A673 (cell line): ENCODE measurements at regions not wholly inside any gene's neighbourhood (a gene's known extent, or its start where the extent isn't known, plus 50 kb on each side); places are given as distances from the start of the nearest gene placed in this dataset.

Experiments
- BruUV-seq: library from RNA; stranded (reverse); fragments of 400-500 nt; replicated peaks from 2 replicates; lab custom pipeline; 2021; lab: Mats Ljungman, UMichigan
- CTCF ChIA-PET: fragments of 300-600 bp; sonication (Branson Sonifier 250); formaldehyde crosslinking; loops from one replicate; lab custom pipeline; 2022; ENCODE audit warnings: antibody characterized with exemption; lab: Charles Lee
- POLR2A ChIA-PET: fragments of 300-600 bp; sonication (Branson Sonifier 250); formaldehyde crosslinking; loops from one replicate; lab custom pipeline; 2022; ENCODE audit warnings: antibody characterized with exemption; ENCODE audit not compliant: low non-redundant PET; lab: Charles Lee
- DNase-seq: peaks from one replicate; pipeline ENCODE4 v3.0.0-alpha.2; 2015; ENCODE audit warnings: low spot score
- H3K27ac ChIP-seq: fragments of 200-600 bp; sonication (generic); 2 replicates; pipeline ENCODE4 v1.5.1; 2016; ENCODE audit warnings: mixed run types, low read depth, mild to moderate bottlenecking, mixed read lengths, antibody characterized with exemption, low read length; ENCODE audit not compliant: poor library complexity, severe bottlenecking
- H3K27me3 ChIP-seq: fragments of 200-600 bp; sonication (generic); replicated peaks from 2 replicates; pipeline ENCODE4 v1.6.1; 2017; ENCODE audit warnings: mixed run types, low read depth, mild to moderate bottlenecking, mixed read lengths, antibody characterized with exemption, low read length; ENCODE audit not compliant: insufficient read depth, poor library complexity
- H3K36me3 ChIP-seq: fragments of 200-600 bp; sonication (generic); 2 replicates; pipeline ENCODE4 v1.6.1; 2016; ENCODE audit warnings: mixed run types, mild to moderate bottlenecking, mixed read lengths, antibody characterized with exemption, low read length; ENCODE audit not compliant: insufficient read depth, poor library complexity, severe bottlenecking
- H3K4me1 ChIP-seq: fragments of 200-600 bp; sonication (generic); 2 replicates; pipeline ENCODE4 v1.6.1; 2017; ENCODE audit warnings: mixed run types, mild to moderate bottlenecking, mixed read lengths, antibody characterized with exemption, low read length; ENCODE audit not compliant: insufficient read depth, poor library complexity, severe bottlenecking
- H3K4me3 ChIP-seq: fragments of 200-600 bp; sonication (generic); 2 replicates; pipeline ENCODE4 v1.5.1; 2016; ENCODE audit warnings: low read depth, mixed run types, mild to moderate bottlenecking, mixed read lengths, low read length; ENCODE audit not compliant: poor library complexity, severe bottlenecking
- H3K9me3 ChIP-seq: fragments of 200-600 bp; sonication (generic); 2 replicates; pipeline ENCODE4 v1.6.1; 2016; ENCODE audit warnings: mixed run types, low read depth, mild to moderate bottlenecking, mixed read lengths, antibody characterized with exemption, low read length; ENCODE audit not compliant: poor library complexity, severe bottlenecking
- EZH2 ChIP-seq: fragments of 200-600 bp; sonication (generic); IDR thresholded peaks from 2 replicates; pipeline ENCODE4 v1.6.1; 2017; ENCODE audit warnings: borderline replicate concordance, low read depth, mild to moderate bottlenecking, mixed read lengths, antibody characterized with exemption, low read length; ENCODE audit not compliant: poor library complexity, severe bottlenecking
- intact Hi-C: fragments of 100-400 bp; cut with micrococcal nuclease; formaldehyde crosslinking; loops from one replicate; pipeline ENCODE4 v1.10.0; 2022; ENCODE audit not compliant: unreplicated experiment
- TF ChIP-seq, protein P1 (sequence below): fragments of 300-800, 200-600 bp; sonication (generic); conservative IDR thresholded peaks from 2 replicates; pipeline ENCODE4 v1.5.1; 2017; ENCODE audit warnings: low read depth, mild to moderate bottlenecking, antibody characterized with exemption, low read length, moderate library complexity, mixed read lengths

DNA sequence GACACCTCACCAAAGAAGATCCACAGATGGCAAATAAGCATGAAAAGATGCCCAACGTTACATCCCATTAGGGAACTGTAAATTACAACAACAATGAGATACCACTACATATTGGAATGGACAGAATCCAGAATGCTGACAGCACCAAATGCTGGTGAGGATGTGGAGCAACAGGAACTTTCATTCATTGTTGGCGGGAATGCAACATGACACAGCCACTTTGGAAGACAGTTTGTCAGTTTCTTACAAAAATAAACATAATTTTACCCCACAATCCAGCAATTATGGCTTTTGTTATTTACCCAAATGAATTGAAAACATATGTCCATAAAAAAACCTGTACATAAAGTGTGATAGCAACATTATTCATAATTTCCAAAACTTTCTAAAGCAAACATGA, 176.8 kb downstream of the C7orf25 start:
- POLR2A ChIA-PET: no interaction called here

DNA sequence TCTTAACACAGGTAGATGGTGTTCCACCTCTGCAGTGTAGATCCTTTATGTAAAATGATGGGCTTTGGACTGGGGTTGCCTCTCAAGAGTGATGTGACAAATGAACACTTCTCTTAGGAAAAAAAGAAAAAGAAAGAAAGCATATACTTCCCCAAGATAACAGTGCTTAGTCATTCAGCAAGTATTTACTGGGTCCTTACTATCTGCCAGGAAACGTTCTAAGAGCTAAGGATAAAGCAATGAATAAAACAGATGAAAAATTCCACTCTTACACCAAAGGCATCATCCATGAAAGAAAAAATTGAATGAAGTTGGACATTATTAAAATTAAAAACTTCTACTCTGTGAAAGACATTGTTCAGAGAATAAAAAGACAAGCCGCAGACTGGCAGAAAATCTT, 177.3 kb downstream of the C7orf25 start:
- Histone ChIP-seq H3K27ac (no peak overlapping the region), H3K27me3 (no peaks in the 10 kb centered on the region), H3K4me3 (no peak overlapping the region), H3K4me1 (no peaks in the 10 kb centered on the region), H3K36me3 (no peaks in the 10 kb centered on the region), H3K9me3 (no peaks in the 10 kb centered on the region)
- TF ChIP-seq, protein P1, sequence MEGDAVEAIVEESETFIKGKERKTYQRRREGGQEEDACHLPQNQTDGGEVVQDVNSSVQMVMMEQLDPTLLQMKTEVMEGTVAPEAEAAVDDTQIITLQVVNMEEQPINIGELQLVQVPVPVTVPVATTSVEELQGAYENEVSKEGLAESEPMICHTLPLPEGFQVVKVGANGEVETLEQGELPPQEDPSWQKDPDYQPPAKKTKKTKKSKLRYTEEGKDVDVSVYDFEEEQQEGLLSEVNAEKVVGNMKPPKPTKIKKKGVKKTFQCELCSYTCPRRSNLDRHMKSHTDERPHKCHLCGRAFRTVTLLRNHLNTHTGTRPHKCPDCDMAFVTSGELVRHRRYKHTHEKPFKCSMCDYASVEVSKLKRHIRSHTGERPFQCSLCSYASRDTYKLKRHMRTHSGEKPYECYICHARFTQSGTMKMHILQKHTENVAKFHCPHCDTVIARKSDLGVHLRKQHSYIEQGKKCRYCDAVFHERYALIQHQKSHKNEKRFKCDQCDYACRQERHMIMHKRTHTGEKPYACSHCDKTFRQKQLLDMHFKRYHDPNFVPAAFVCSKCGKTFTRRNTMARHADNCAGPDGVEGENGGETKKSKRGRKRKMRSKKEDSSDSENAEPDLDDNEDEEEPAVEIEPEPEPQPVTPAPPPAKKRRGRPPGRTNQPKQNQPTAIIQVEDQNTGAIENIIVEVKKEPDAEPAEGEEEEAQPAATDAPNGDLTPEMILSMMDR: no peak
- TF ChIP-seq EZH2: no peak
- CTCF ChIA-PET: no interaction called here
- no TSS peak for BruUV-seq
- POLR2A ChIA-PET: no interaction called here
- DNase-seq: no peak
- intact Hi-C loops: no loop called here

More for the DNA sequence above, 176.8 kb downstream of the C7orf25 start:
- Histone ChIP-seq H3K4me1 (no peaks in the 10 kb centered on the region), H3K27me3 (no peaks in the 10 kb centered on the region), H3K9me3 (no peaks in the 10 kb centered on the region), H3K4me3 (no peak overlapping the region), H3K36me3 (no peaks in the 10 kb centered on the region), H3K27ac (no peak overlapping the region)
- TF ChIP-seq, protein P1: no peak
- no peak for TF ChIP-seq EZH2
- BruUV-seq: no TSS peak
- no peak for DNase-seq
- CTCF ChIA-PET: no interaction called here
- intact Hi-C loops: no loop called here

DNA sequence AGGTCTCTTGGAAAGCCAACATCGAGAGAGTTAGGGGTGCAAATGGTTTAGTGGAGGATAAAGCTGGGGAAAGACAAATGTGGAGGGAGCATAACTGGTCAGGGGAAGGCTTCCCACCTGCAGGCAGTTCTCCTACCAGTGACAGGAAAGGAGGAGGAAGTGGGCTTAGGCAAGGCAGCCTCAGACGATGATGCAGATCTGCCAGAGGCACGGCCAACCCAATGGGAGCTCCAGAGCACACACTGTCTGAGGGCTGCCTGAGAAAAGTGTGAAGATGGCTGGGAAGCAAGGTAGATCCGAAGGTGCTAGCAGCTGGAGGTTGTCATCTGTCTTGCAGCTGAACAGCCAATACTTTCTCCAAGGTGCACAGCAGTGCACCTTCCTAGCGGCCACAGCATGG, 178.8 kb downstream of the C7orf25 start:
- intact Hi-C loops: no loop called here
- TF ChIP-seq, protein P1: no peak
- no peak for TF ChIP-seq EZH2
- BruUV-seq: no TSS peak
- no peaks in the 10 kb centered on the region for H3K4me1 ChIP-seq
- CTCF ChIA-PET: no interaction called here
- POLR2A ChIA-PET: no interaction called here
- no peak for DNase-seq
- no peak overlapping the region for H3K27ac ChIP-seq
- no peaks in the 10 kb centered on the region for H3K36me3 ChIP-seq
- no peaks in the 10 kb centered on the region for H3K27me3 ChIP-seq
- H3K4me3 ChIP-seq: no peak overlapping the region
- H3K9me3 ChIP-seq: no peaks in the 10 kb centered on the region
